ENCODE measurements at regions not wholly inside any gene's neighbourhood (a gene's known extent, or its start where the extent isn't known, plus 50 kb on each side); places are given as distances from the start of the nearest gene placed in this dataset.

DNA sequence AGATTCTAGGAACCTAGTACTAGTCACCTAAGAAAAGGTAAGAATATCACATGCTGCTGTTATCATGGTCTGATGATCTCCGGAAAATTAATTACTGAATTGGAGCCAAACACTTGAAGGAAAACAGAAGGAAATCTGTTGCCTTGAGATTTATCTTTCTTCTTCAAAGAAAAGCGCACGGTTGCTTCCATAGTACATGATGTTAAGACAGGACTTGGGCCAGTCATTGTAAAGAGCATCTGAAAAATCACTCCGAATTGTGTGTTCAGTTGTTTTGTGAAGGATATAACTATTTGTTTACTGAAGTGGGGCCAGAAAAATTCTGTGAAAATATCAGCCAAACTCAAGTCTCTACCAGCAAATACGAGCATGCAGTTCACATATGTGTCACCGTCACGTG is 134.9 kb upstream of the FOXN3 start:
- no peaks in the 10 kb centered on the region for H3K9me3 ChIP-seq (replicated peaks in 1 of 2; ENCODE audit: control insufficient read depth in 1 of 2, insufficient read depth in 1 of 2, low read length in 2 of 2)
- H3K27me3 Mint-ChIP-seq (ENCODE audit: low read depth in 3 of 3): peaks cover 0 to 2% (median 0%) of the 10 kb centered on the region in 3 donors
- no peak for TF ChIP-seq CTCF (IDR thresholded peaks at IDR 0.05)
- H3K4me3 Mint-ChIP-seq: no peak overlapping the region
- intact Hi-C loops (cut with micrococcal nuclease): no loop called here
- no peak overlapping the region for H2AFZ ChIP-seq (ENCODE audit: insufficient read depth, low read depth, low read length, poor library complexity, severe bottlenecking)
- H3K4me2 ChIP-seq (replicated peaks; ENCODE audit: extremely low read depth, low read length, poor library complexity, severe bottlenecking): no peak overlapping the region
- H3K79me2 ChIP-seq (ENCODE audit: insufficient read depth, low read length): peaks cover 38% of the 10 kb centered on the region
- H3K27ac ChIP-seq (ENCODE audit: low read depth in 1 of 2, low read length in 2 of 2): no peak overlapping the region
- H3K9ac ChIP-seq (ENCODE audit: insufficient read depth, low read length, poor library complexity, severe bottlenecking): no peak overlapping the region
- H3K9me3 Mint-ChIP-seq: no peaks in the 10 kb centered on the region
- peaks cover 21 to 44% of the 10 kb centered on the region in 2 donors for H3K36me3 ChIP-seq (replicated peaks in 1 of 2; ENCODE audit: control insufficient read depth in 1 of 2, insufficient read depth in 2 of 2, low read length in 2 of 2)
- no peak for DNase-seq
- H3K4me1 ChIP-seq (ENCODE audit: control insufficient read depth in 1 of 2, insufficient read depth in 2 of 2, low read length in 2 of 2): no peaks in the 10 kb centered on the region
- H3K27me3 ChIP-seq (ENCODE audit: control insufficient read depth in 2 of 2, insufficient read depth in 2 of 2, low read length in 2 of 2): no peaks in the 10 kb centered on the region
- 20% methylated on average over 1 of the region's 7 CpGs for WGBS (ENCODE audit: insufficient coverage)
- H4K20me1 ChIP-seq (ENCODE audit: insufficient read depth, low read length): peaks cover 32% of the 10 kb centered on the region
- no peak overlapping the region for H3K27ac Mint-ChIP-seq
- H3K36me3 Mint-ChIP-seq: peaks cover 42 to 47% of the 10 kb centered on the region in 2 donors
- no peak overlapping the region for H3K4me3 ChIP-seq (replicated peaks in 1 of 3; ENCODE audit: low read depth in 2 of 3, low read length in 3 of 3)
- H3K4me1 Mint-ChIP-seq: peaks cover 9% of the 10 kb centered on the region

- H3K36me3 Mint-ChIP-seq: peaks cover 38 to 42% of the 10 kb centered on the region in 2 donors
- H3K4me3 Mint-ChIP-seq: no peak overlapping the region
- Histone ChIP-seq H4K20me1 (ENCODE audit: insufficient read depth, low read length) (peaks cover 27% of the 10 kb centered on the region), H2AFZ (ENCODE audit: insufficient read depth, low read depth, low read length, poor library complexity, severe bottlenecking) (no peak overlapping the region), H3K4me1 (ENCODE audit: control insufficient read depth in 1 of 2, insufficient read depth in 2 of 2, low read length in 2 of 2) (no peaks in the 10 kb centered on the region), H3K27me3 (ENCODE audit: control insufficient read depth in 2 of 2, insufficient read depth in 2 of 2, low read length in 2 of 2) (no peaks in the 10 kb centered on the region), H3K4me3 (replicated peaks in 1 of 3; ENCODE audit: low read depth in 2 of 3, low read length in 3 of 3) (no peak overlapping the region), H3K27ac (ENCODE audit: low read depth in 1 of 2, low read length in 2 of 2) (no peak overlapping the region), H3K36me3 (replicated peaks in 1 of 2; ENCODE audit: control insufficient read depth in 1 of 2, insufficient read depth in 2 of 2, low read length in 2 of 2) (peaks cover 17 to 39% of the 10 kb centered on the region in 2 donors), H3K9me3 (replicated peaks in 1 of 2; ENCODE audit: control insufficient read depth in 1 of 2, insufficient read depth in 1 of 2, low read length in 2 of 2) (no peaks in the 10 kb centered on the region), H3K79me2 (ENCODE audit: insufficient read depth, low read length) (peaks cover 38% of the 10 kb centered on the region), H3K4me2 (replicated peaks; ENCODE audit: extremely low read depth, low read length, poor library complexity, severe bottlenecking) (no peak overlapping the region), H3K9ac (ENCODE audit: insufficient read depth, low read length, poor library complexity, severe bottlenecking) (no peak overlapping the region)
- TF ChIP-seq CTCF (IDR thresholded peaks at IDR 0.05): no peak
- peak overlapping the region in 5 of 7 donors; percentile 11 to 42 (median 20) for H3K27ac Mint-ChIP-seq
- peaks cover 0 to 2% (median 0%) of the 10 kb centered on the region in 3 donors for H3K27me3 Mint-ChIP-seq (ENCODE audit: low read depth in 3 of 3)
- 83% methylated on average over 4 of the region's 6 CpGs for WGBS (ENCODE audit: insufficient coverage)
- H3K9me3 Mint-ChIP-seq: no peaks in the 10 kb centered on the region
- intact Hi-C loops (cut with micrococcal nuclease): no loop called here
- H3K4me1 Mint-ChIP-seq: peaks cover 9% of the 10 kb centered on the region
- no peak for DNase-seq
These were observed 134.4 kb upstream of the FOXN3 start for GRCh38 chr14:89551432-89551831.
